GM19043 (cell line): ENCODE measurements at regions not wholly inside any gene's neighbourhood (a gene's known extent, or its start where the extent isn't known, plus 50 kb on each side); places are given as distances from the start of the nearest gene placed in this dataset.
"Not testable (repeated sequence)": the region's sequence is repeated elsewhere in the genome, so short reads cannot be mapped to it uniquely, and the experiment has no call there.

Source experiments
- ATAC-seq: cut with Tn5 transposase; IDR thresholded peaks from one replicate; pipeline ENCODE4 v1.9.1; 2021; ENCODE audit warnings: low read depth; ENCODE audit not compliant: unreplicated experiment

DNA sequence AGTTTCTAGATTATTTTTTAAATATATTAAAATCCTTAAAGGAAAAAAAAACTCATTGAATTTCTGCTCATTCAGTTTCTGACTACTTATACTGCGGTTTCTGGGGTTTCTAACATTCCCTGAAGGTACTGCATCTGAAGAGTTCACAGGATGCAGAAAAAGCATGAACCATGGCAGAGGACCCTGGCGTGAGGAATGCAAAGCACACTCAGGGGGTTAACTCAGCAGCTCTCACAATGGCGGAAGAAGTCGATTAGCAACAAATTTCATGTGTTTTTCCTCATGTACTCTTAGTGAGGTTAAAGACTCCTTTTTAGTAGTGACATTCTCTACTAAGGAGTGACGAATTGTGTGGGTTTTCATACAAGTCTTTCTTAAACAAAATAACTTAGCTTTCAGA is 975.6 kb downstream of the NCAM2 start:
- ATAC-seq: no peak

DNA sequence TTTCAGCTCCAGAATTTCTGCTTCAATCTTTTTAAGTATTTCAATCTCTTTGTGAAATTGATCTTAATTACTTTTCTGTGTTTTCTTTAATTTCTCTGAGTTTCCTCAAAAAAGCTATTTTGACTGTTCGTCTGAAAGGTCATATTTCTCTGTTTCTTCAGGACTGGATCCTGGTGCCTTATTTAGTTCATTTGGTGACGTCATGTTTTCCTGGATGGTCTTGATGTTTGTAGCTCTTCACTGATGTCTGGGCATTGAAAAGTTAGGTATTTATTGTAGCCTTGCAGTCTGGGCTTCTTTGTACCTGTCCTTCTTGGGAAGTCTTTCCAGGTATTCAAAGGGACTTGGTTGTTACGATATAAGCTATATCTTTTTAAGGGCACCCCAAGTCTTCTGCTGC is 998.7 kb downstream of the NCAM2 start:
- ATAC-seq: no peak

DNA sequence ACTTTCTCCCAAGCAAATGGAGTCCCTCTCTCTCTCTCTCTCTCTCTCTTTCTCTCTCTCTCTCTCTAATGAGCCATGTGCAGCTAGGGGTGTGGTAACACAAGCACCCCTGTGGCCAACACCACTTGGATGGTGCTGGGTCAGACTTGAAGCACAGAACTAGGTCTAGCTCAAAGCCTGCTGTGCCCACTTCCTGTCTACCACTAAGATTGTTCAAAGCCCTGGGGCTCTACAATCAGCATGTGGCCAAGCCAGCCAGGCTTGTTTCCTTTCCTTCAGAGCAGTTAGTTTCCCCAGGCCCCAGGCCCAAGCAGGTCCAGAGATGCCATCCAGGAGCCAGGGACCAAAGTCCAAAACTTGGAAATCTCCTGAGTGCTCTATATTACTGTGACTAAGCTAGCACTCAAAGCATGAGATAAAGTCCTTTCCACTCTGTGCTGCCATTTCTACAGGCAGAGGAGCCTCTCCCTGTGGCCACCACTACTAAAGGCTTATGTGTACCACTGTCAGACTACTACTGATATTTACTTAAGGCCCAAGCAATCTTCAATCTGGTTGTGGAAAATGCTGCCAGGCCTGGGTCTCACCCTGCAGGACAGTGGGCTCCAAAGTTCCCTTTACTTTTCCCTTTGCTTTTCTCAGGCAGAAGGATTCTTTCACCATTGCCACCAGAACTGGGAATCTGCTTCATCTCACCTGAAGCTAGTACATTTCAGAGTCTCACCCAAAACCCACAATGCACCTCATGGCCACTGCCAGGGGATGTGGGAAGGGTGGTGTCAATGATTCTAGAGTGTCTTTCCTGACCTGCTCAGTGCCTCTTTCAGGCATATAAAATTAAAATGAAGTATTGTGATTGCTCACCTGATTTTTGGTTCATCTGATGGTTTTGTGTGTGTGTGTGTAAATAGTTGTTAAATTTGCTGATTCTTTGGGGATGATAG is 999.5 kb downstream of the NCAM2 start:
- ATAC-seq: no peak

GRCh38 chr21:22019766-22020165 is 1021.6 kb downstream of the NCAM2 start:
- ATAC-seq: no peak

- no peak for ATAC-seq
Observed at GRCh38 chr21:22020221-22020620, 1022.0 kb downstream of the NCAM2 start.

DNA sequence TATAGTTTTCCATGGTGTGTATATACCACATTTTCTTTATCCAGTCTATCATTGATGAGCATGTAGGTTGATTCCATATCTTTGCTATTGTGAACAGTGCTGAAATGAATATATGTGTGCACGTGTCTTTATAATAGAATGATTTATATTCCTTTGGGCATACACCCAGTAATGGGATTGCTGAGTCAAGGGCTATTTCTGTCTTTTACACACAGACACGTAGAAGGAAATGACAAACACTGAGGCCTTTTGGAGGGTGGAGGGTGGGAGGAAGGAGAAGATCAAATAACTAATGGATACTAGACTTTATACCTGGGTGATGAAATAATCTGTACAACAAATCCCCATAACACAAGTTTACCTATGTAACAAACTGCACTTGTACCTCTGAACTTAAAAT is 1025.7 kb downstream of the NCAM2 start:
- not testable (repeated sequence) for ATAC-seq

DNA sequence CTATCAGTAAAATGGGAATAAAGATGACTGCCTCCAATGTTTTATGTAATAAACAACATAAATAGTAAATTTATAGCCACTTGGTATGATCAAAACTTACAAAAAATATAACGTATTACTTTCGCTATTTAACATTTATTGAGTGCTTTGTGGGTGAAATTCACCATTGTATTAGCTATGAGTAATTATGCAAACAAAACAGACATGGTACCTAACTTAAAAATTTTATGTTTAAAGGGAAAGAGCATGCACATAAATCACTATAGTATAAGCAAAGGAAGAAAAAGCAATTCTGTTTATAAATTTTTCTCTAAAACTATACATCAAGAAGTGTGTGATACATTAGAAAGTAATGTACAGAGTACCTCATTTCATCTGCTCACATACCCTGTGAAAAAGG is 1046.2 kb downstream of the NCAM2 start:
- no peak for ATAC-seq

- ATAC-seq: no peak
Observed at GRCh38 chr21:22046576-22046975, 1048.4 kb downstream of the NCAM2 start.

GRCh38 chr21:22056904-22057303 is 1058.7 kb downstream of the NCAM2 start:
- ATAC-seq: no peak

GRCh38 chr21:22062472-22063139 is 1064.4 kb downstream of the NCAM2 start:
- no peak for ATAC-seq

- no peak for ATAC-seq
Observed at GRCh38 chr21:22063140-22063539, 1064.9 kb downstream of the NCAM2 start.

GRCh38 chr21:22076471-22076870 is 1078.3 kb downstream of the NCAM2 start:
- no peak for ATAC-seq

DNA sequence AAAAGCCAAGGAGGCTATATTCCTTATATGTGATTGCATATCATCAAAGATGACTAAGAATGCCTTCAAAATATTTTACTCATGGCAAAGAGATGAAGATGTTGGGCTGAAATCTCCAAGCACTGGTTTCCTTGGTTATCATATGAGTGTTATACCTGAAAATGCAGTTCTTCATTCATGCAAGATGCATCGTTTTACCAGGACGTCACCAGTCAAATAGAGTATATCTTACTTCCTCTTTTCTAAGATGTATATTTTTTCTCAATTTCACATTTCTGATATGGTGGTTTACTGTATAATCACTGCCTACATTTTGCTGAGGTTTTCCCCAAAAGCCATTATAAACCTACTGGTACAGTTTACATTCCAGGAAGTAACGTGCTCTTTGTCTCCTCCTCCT is 1085.7 kb downstream of the NCAM2 start:
- ATAC-seq: no peak

GRCh38 chr21:22096314-22096713 is 1098.1 kb downstream of the NCAM2 start:
- ATAC-seq: no peak

GRCh38 chr21:22106720-22107410 is 1108.7 kb downstream of the NCAM2 start:
- ATAC-seq: no peak

DNA sequence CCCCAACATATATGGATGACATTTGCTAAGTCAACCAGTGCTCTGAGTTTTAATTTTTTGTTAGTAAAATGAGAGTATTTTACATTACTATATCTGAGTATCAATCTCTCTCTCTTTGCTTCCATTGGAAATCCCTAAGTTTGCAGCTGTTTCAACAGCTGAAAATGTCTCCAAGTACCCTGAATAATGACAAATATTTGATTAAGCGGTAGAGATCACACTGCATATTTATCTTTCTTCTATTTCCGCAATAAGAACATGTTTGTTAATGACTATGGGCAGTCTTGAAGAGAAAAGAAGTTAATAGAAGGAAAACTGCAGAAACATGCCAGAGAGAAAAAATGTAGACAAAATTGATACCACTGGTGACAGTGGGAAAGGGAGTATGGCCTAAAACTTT is 1117.5 kb downstream of the NCAM2 start:
- ATAC-seq: no peak

- ATAC-seq: no peak
Observed at GRCh38 chr21:22120616-22121266, 1122.5 kb downstream of the NCAM2 start.

DNA sequence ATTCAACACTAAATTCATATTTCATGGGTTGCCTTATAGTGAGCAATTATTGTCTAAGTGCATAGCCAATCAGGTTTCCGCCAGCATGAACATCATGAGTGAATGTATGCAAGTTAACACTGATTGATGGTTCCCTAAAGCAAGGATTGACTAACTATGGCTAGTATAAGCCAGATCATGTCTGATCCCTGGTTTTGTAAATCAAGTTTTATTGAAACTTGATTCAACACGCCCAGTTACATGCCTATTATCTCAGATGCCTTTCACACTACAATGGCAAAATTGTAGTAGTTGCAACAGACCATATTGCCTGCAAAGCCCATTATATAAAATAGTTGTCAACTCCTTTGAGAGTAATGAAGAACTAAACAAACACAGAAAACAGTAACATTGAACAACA is 1127.4 kb downstream of the NCAM2 start:
- no peak for ATAC-seq

DNA sequence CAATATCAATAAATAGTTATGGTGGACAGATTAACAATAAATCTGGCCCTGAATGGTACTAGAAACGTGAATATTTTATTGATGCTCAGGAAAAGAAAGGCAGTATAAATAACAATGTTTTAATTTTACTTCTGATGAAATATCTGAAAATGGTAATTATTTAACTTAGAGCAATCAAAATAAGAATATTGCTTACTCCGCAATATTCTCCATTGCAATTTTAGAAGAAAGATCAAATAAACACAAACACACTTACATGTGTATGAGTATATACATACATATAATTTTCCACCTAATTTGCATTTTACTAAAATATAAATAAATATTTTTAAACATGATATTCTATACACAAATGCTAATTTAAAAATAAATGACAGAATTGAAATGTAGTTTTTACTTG is 1130.5 kb downstream of the NCAM2 start:
- ATAC-seq: no peak

DNA sequence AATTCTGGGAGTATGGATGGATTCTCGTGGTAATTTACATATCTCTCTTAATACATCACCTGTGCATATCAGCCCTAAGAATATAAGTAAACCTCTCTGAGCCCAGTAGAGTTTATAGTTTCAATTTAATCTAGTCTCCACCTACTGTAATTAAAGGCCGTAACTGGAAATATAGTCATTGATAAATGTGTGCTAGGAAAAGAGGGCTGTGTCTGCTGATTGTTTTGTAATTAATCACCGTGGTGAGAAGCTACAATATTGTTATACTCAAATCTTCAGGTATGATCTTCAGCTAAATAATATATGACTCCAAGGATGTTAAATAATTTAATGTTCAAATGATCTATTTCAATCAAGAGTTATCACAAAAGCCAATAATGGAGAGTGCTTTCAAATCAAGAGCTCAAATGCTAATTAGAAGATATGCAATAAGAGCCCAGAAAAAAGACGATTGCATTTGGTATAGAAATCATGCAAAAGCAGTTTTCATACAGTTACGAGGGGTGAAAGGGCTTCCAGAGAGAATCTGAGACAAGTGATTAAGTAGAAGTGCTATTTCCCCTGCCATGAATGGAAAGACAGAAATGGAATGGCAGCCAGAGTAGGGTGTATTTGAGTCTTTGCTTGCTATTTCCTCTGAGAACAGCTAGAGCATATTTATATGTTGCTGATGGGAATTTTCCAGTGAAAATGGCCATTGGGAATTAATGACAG is 1134.3 kb downstream of the NCAM2 start:
- no peak for ATAC-seq
